Mesenchymal stem cell (in vitro differentiated cells and primary cell): ENCODE measurements at regions not wholly inside any gene's neighbourhood (a gene's known extent, or its start where the extent isn't known, plus 50 kb on each side); places are given as distances from the start of the nearest gene placed in this dataset.

Experiments
- DNase-seq: peaks from one replicate; pipeline ENCODE4 v3.0.0-alpha.2; 2013
- H2AFZ ChIP-seq: one replicate; pipeline ENCODE4 v1.6.1; 2013; ENCODE audit warnings: low read depth, mild to moderate bottlenecking, control low read depth, inconsistent platforms, low read length, moderate library complexity
- H2AK5ac ChIP-seq: 2 replicates; pipeline ENCODE4 v1.6.1; 2013; ENCODE audit warnings: low read length, moderate library complexity, mild to moderate bottlenecking, inconsistent platforms; ENCODE audit not compliant: severe bottlenecking
- H2BK120ac ChIP-seq: one replicate; pipeline ENCODE4 v1.6.1; 2013; ENCODE audit warnings: low read depth, mild to moderate bottlenecking, inconsistent platforms, low read length, moderate library complexity
- H2BK12ac ChIP-seq, 2 experiments: one replicate each; pipeline ENCODE4 v1.6.1; 2013; ENCODE audit warnings: inconsistent platforms in 2 of 2, low read length in 2 of 2, mild to moderate bottlenecking in 2 of 2, moderate library complexity in 2 of 2, control low read depth in 1 of 2
- H2BK15ac ChIP-seq: one replicate; pipeline ENCODE4 v1.6.1; 2013; ENCODE audit warnings: mild to moderate bottlenecking, low read depth, inconsistent platforms; ENCODE audit not compliant: poor library complexity, severe bottlenecking
- H2BK5ac ChIP-seq: 2 replicates; pipeline ENCODE4 v1.6.1; 2013; ENCODE audit warnings: low read depth, mild to moderate bottlenecking, low read length, control low read depth, inconsistent platforms; ENCODE audit not compliant: poor library complexity, severe bottlenecking
- H3K14ac ChIP-seq, 2 experiments: one replicate each; pipeline ENCODE4 v1.6.1; 2013; ENCODE audit warnings: inconsistent platforms in 2 of 2, low read length in 2 of 2, control low read depth in 1 of 2, mild to moderate bottlenecking in 1 of 2, moderate library complexity in 1 of 2
- H3K18ac ChIP-seq, 2 experiments: one replicate each; pipeline ENCODE4 v1.6.1; 2013; ENCODE audit warnings: inconsistent platforms in 2 of 2, low read length in 2 of 2, control low read depth in 1 of 2, low read depth in 1 of 2, mild to moderate bottlenecking in 1 of 2
- H3K23ac ChIP-seq, 2 experiments: one replicate each; pipeline ENCODE4 v1.6.1; 2013; ENCODE audit warnings: inconsistent platforms in 2 of 2, low read length in 2 of 2, mild to moderate bottlenecking in 2 of 2, moderate library complexity in 2 of 2, control low read depth in 1 of 2
- H3K27ac ChIP-seq: 2 replicates; pipeline ENCODE4 v1.5.1; 2013; ENCODE audit warnings: mild to moderate bottlenecking, moderate library complexity, low read length, control low read depth, inconsistent platforms; ENCODE audit not compliant: poor library complexity, severe bottlenecking
- H3K27me3 ChIP-seq, 2 experiments: 2 replicates each; pipeline versions ENCODE4 v1.6.1 to v1.7.0; 2013; ENCODE audit warnings: low read length in 2 of 2, mild to moderate bottlenecking in 2 of 2, moderate library complexity in 2 of 2, control low read depth in 1 of 2, inconsistent platforms in 1 of 2; ENCODE audit not compliant: control insufficient read depth in 1 of 2, insufficient read depth in 1 of 2
- H3K36me3 ChIP-seq, 2 experiments: 2 replicates each; pipeline versions ENCODE4 v1.6.1 to v1.7.0; 2013; ENCODE audit warnings: low read length in 2 of 2, control low read depth in 1 of 2, inconsistent platforms in 1 of 2, low read depth in 1 of 2, mild to moderate bottlenecking in 1 of 2; ENCODE audit not compliant: insufficient read depth in 2 of 2, control insufficient read depth in 1 of 2
- H3K4ac ChIP-seq, 2 experiments: one replicate each; pipeline ENCODE4 v1.6.1; 2013; ENCODE audit warnings: inconsistent platforms in 2 of 2, low read length in 2 of 2, mild to moderate bottlenecking in 2 of 2, moderate library complexity in 2 of 2, control low read depth in 1 of 2, low read depth in 1 of 2
- H3K4me1 ChIP-seq: 2 replicates; pipeline ENCODE4 v1.6.1; 2013; ENCODE audit warnings: low read depth, low read length, control low read depth; ENCODE audit not compliant: control insufficient read depth, insufficient read depth
- H3K4me2 ChIP-seq: 2 replicates; pipeline ENCODE4 v1.6.1; 2013; ENCODE audit warnings: low read length, mild to moderate bottlenecking, inconsistent platforms; ENCODE audit not compliant: poor library complexity, severe bottlenecking
- H3K4me3 ChIP-seq, 2 experiments: 2 replicates each; pipeline versions ENCODE4 v1.5.1 to v1.7.0; 2013; ENCODE audit warnings: low read length in 2 of 2, mild to moderate bottlenecking in 2 of 2, control low read depth in 1 of 2, low read depth in 1 of 2; ENCODE audit not compliant: insufficient read depth in 1 of 2
- H3K79me1 ChIP-seq: replicated peaks from 2 replicates; pipeline ENCODE4 v1.6.1; 2013; ENCODE audit warnings: mild to moderate bottlenecking, control low read depth, low read length, inconsistent platforms; ENCODE audit not compliant: poor library complexity, severe bottlenecking
- H3K9ac ChIP-seq: 2 replicates; pipeline ENCODE4 v1.7.0; 2013; ENCODE audit warnings: mild to moderate bottlenecking, low read length, moderate library complexity
- H3K9me3 ChIP-seq: 2 replicates; pipeline ENCODE4 v1.7.0; 2013; ENCODE audit warnings: mild to moderate bottlenecking, low read length; ENCODE audit not compliant: control insufficient read depth
- H4K8ac ChIP-seq: one replicate; pipeline ENCODE4 v1.6.1; 2013; ENCODE audit warnings: inconsistent platforms, mild to moderate bottlenecking, low read length, moderate library complexity
- H4K91ac ChIP-seq: one replicate; pipeline ENCODE4 v1.6.1; 2013; ENCODE audit warnings: mild to moderate bottlenecking, low read length, inconsistent platforms
- WGBS: methylation state at CpG from one replicate; pipeline ENCODE4 v1.1.7; 2013; ENCODE audit warnings: mixed read lengths; 5-methylcytosine and 5-hydroxymethylcytosine counted together

DNA sequence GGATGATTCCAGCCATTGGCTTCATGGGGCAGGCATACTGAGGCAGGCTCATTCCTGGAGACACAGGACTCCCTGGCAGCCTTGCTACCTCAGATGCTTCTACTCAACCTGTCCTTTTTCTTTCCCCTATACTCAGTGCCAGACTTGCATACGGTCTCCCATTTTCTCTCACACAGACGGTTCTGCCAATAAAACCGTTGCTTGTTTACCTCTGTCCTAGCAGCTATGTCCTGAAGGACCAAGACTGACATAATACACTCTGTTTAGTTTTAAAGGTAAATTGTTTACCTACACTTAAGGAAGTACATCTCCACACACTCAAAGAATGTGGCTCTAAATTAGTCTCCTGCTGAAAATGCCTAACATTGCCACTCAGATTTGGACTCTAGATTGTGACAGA is 151.0 kb upstream of the RFX3 start:
- WGBS = 43% methylated on average over 2 of the region's 3 CpGs
- Histone ChIP-seq H4K91ac (no peak overlapping the region), H2AFZ (no peak overlapping the region), H4K8ac (no peak overlapping the region), H3K27ac (no peak overlapping the region), H3K18ac (no peak overlapping the region), H3K4me1 (no peaks in the 10 kb centered on the region), H3K9ac (no peak overlapping the region), H2AK5ac (no peak overlapping the region), H2BK12ac (no peak overlapping the region), H3K4me3 (no peak overlapping the region), H3K27me3 (no peaks in the 10 kb centered on the region), H3K4me2 (no peak overlapping the region), H3K79me1 (no peaks in the 10 kb centered on the region), H3K36me3 (no peaks in the 10 kb centered on the region), H2BK120ac (no peak overlapping the region), H3K4ac (no peak overlapping the region), H3K14ac (no peak overlapping the region), H2BK5ac (no peak overlapping the region), H3K23ac (no peak overlapping the region), H3K9me3 (no peaks in the 10 kb centered on the region), H2BK15ac (no peak overlapping the region)
- DNase-seq = no peak

DNA sequence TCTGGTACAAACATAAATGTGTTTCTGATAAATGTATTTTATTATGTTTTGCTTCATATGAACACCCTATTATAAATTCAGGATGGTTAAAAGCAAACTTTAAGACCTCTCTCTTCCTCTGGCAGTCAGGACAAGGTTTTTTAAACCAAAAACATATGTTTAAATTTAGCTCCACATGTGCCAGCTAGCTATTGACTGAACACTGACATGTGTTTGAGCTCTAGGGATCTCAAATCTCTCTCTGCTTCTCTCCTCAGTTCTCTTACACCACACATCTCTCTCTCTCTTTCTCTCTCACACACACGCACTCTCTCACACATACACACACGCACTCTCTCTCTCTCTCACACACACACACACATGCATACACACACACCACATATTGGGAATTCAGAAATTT is 150.1 kb upstream of the RFX3 start:
- Histone ChIP-seq H2BK12ac (no peak overlapping the region), H2BK120ac (no peak overlapping the region), H4K8ac (no peak overlapping the region), H3K79me1 (no peaks in the 10 kb centered on the region), H4K91ac (no peak overlapping the region), H2BK15ac (no peak overlapping the region), H3K4me3 (no peak overlapping the region), H3K18ac (no peak overlapping the region), H3K27me3 (no peaks in the 10 kb centered on the region), H2AK5ac (no peak overlapping the region), H3K27ac (no peak overlapping the region), H3K9ac (no peak overlapping the region), H3K14ac (no peak overlapping the region), H3K36me3 (no peaks in the 10 kb centered on the region), H2AFZ (no peak overlapping the region), H3K23ac (no peak overlapping the region), H3K4ac (no peak overlapping the region), H3K9me3 (no peaks in the 10 kb centered on the region), H3K4me2 (no peak overlapping the region), H3K4me1 (no peaks in the 10 kb centered on the region), H2BK5ac (no peak overlapping the region)
- 94% methylated on average over 2 of the region's 2 CpGs for WGBS
- DNase-seq = peak; percentile 6

DNA sequence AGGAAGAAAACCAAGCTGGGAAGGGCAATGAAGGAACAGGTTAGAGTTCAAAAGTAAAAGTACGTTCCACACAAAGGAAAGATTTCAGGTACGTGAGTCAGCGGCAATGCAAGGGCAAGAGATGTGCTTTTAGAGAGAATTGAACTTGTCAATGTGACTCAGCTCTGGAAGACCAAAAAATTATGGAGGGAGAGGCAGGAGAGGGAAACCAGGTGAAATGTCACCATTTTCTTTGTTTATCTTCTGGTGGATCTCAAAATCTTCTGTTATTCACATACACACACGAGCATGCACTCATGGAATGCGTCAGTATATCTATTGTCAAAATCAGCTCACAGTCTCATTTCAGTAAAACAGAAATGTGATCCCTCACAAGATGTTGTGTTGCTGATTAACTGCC is 148.8 kb upstream of the RFX3 start:
- Histone ChIP-seq H3K18ac (no peak overlapping the region), H3K79me1 (no peaks in the 10 kb centered on the region), H3K27ac (no peak overlapping the region), H4K8ac (no peak overlapping the region), H2BK5ac (no peak overlapping the region), H3K4me2 (no peak overlapping the region), H3K9ac (no peak overlapping the region), H2BK12ac (no peak overlapping the region), H3K4me3 (no peak overlapping the region), H4K91ac (no peak overlapping the region), H2AFZ (no peak overlapping the region), H3K23ac (no peak overlapping the region), H3K14ac (no peak overlapping the region), H2AK5ac (no peak overlapping the region), H2BK120ac (no peak overlapping the region), H3K4me1 (no peaks in the 10 kb centered on the region), H3K9me3 (no peaks in the 10 kb centered on the region), H3K4ac (no peak overlapping the region), H2BK15ac (no peak overlapping the region), H3K27me3 (no peaks in the 10 kb centered on the region), H3K36me3 (no peaks in the 10 kb centered on the region)
- WGBS = 66% methylated on average over 5 of the region's 5 CpGs
- no peak for DNase-seq

DNA sequence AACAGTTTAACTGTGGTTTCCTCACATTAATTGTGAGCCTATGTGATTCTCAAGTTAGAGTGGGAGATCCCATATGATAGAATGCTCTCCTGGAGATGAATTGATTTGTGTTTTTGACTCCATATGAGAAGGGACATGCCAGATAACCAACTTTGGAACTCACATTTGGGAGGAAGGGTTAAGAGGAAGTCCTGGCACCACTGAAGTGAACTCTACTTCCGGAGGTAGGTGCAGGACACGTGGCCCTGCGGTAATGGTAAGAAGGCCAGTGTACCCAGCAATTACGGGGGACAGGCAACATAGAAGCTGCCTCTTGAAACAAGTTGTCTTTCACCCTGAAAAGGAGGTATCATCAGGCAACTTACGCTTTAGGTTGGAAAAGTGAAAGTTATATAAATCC is 146.6 kb upstream of the RFX3 start:
- H3K18ac ChIP-seq = no peak overlapping the region
- H3K79me1 ChIP-seq = no peaks in the 10 kb centered on the region
- peak overlapping the region in 1 of 2 experiments; percentile 59 for H3K23ac ChIP-seq
- no peaks in the 10 kb centered on the region for H3K4me1 ChIP-seq
- no peak for DNase-seq
- H3K36me3 ChIP-seq = no peaks in the 10 kb centered on the region
- H3K9ac ChIP-seq = no peak overlapping the region
- H3K9me3 ChIP-seq = no peaks in the 10 kb centered on the region
- H3K4me2 ChIP-seq = no peak overlapping the region
- no peak overlapping the region for H3K14ac ChIP-seq
- no peak overlapping the region for H2BK12ac ChIP-seq
- no peak overlapping the region for H2AFZ ChIP-seq
- H3K4me3 ChIP-seq = no peak overlapping the region
- H3K27me3 ChIP-seq = no peaks in the 10 kb centered on the region
- 95% methylated on average over 5 of the region's 5 CpGs for WGBS
- no peak overlapping the region for H4K8ac ChIP-seq
- H2BK15ac ChIP-seq = no peak overlapping the region
- H3K4ac ChIP-seq = no peak overlapping the region
- H4K91ac ChIP-seq = no peak overlapping the region
- no peak overlapping the region for H2AK5ac ChIP-seq
- no peak overlapping the region for H2BK5ac ChIP-seq
- H3K27ac ChIP-seq = no peak overlapping the region
- H2BK120ac ChIP-seq = no peak overlapping the region
